ENCODE measurements at regions not wholly inside any gene's neighbourhood (a gene's known extent, or its start where the extent isn't known, plus 50 kb on each side); places are given as distances from the start of the nearest gene placed in this dataset.
A peak's percentile ranks its signal among the peaks of the same experiment; 100 is the strongest.

DNA sequence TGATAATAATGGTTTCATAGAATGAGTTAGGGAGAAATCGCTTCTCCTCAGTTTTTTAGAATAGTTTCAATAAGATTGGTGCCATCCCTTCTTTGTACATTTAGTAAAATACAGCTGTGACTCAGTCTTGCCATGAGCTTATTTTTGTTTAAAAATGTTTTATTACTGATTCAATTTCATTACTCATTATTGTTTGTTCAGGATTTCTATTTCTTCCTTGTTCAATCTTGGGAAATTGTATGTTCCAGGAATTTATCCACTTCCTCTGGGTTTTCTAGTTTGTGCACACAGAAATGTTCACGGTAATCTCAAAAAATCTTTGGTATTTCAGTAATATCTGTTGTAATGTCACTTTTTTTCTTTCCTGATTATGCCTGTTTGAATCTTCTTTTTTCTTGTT lies 371.5 kb upstream of the SETBP1 start:
- H3K27me3 ChIP-seq (ENCODE audit: control insufficient read depth, insufficient read depth, low read length) = no peaks in the 10 kb centered on the region
- no peaks in the 10 kb centered on the region for H3K36me3 ChIP-seq (ENCODE audit: control insufficient read depth, insufficient read depth, low read length)
- peak overlapping the region; percentile 44 for H3K4me2 ChIP-seq (ENCODE audit: extremely low read depth, insufficient read depth, low read length)
- TF ChIP-seq CTCF (conservative IDR thresholded peaks at IDR 0.05 in 1 of 2, IDR thresholded peaks at IDR 0.05 in 1 of 2; ENCODE audit: low read depth in 1 of 2, low read length in 2 of 2) = no peak
- no peak for TF ChIP-seq EZH2 (IDR thresholded peaks at IDR 0.05; ENCODE audit: low read length, missing control alignments)
- H3K9me3 ChIP-seq (ENCODE audit: control insufficient read depth, insufficient read depth, low read depth, low read length) = no peaks in the 10 kb centered on the region
- DNase-seq (ENCODE audit: low read depth in 2 of 2) = peak; percentile 28 to 60
- H3K4me1 ChIP-seq (ENCODE audit: control insufficient read depth, extremely low read depth, insufficient read depth, low read length) = no peaks in the 10 kb centered on the region
- no peak overlapping the region for H3K9ac ChIP-seq (ENCODE audit: insufficient read depth, low read length)
- H3K79me2 ChIP-seq (ENCODE audit: control insufficient read depth, insufficient read depth, low read length) = no peaks in the 10 kb centered on the region
- no peak overlapping the region for H2AFZ ChIP-seq (ENCODE audit: low read length)
- no peak overlapping the region for H3K4me3 ChIP-seq (replicated peaks in 1 of 4; ENCODE audit: control extremely low read depth in 1 of 4, insufficient read depth in 1 of 4, low read depth in 3 of 4, low read length in 4 of 4)
- H4K20me1 ChIP-seq (ENCODE audit: control insufficient read depth, extremely low read depth, insufficient read depth, low read length) = no peaks in the 10 kb centered on the region
- H3K27ac ChIP-seq (ENCODE audit: insufficient read depth, low read length) = no peak overlapping the region

- no peaks in the 10 kb centered on the region for H3K36me3 ChIP-seq (ENCODE audit: control insufficient read depth, insufficient read depth, low read length)
- no peak overlapping the region for H3K9ac ChIP-seq (ENCODE audit: insufficient read depth, low read length)
- no peak overlapping the region for H3K4me3 ChIP-seq (replicated peaks in 1 of 4; ENCODE audit: control extremely low read depth in 1 of 4, insufficient read depth in 1 of 4, low read depth in 3 of 4, low read length in 4 of 4)
- H4K20me1 ChIP-seq (ENCODE audit: control insufficient read depth, extremely low read depth, insufficient read depth, low read length) = no peaks in the 10 kb centered on the region
- no peaks in the 10 kb centered on the region for H3K27me3 ChIP-seq (ENCODE audit: control insufficient read depth, insufficient read depth, low read length)
- no peak for DNase-seq (ENCODE audit: low read depth in 2 of 2)
- H3K4me1 ChIP-seq (ENCODE audit: control insufficient read depth, extremely low read depth, insufficient read depth, low read length) = no peaks in the 10 kb centered on the region
- no peaks in the 10 kb centered on the region for H3K79me2 ChIP-seq (ENCODE audit: control insufficient read depth, insufficient read depth, low read length)
- H3K27ac ChIP-seq (ENCODE audit: insufficient read depth, low read length) = no peak overlapping the region
- no peak overlapping the region for H3K4me2 ChIP-seq (ENCODE audit: extremely low read depth, insufficient read depth, low read length)
- H3K9me3 ChIP-seq (ENCODE audit: control insufficient read depth, insufficient read depth, low read depth, low read length) = no peaks in the 10 kb centered on the region
- no peak overlapping the region for H2AFZ ChIP-seq (ENCODE audit: low read length)
- TF ChIP-seq EZH2 (IDR thresholded peaks at IDR 0.05; ENCODE audit: low read length, missing control alignments) (no peak), CTCF (conservative IDR thresholded peaks at IDR 0.05 in 1 of 2, IDR thresholded peaks at IDR 0.05 in 1 of 2; ENCODE audit: low read depth in 1 of 2, low read length in 2 of 2) (no peak)
Measured at GRCh38 chr18:44320619-44321460, 359.8 kb upstream of the SETBP1 start.

GRCh38 chr18:44321868-44322590 lies 358.7 kb upstream of the SETBP1 start:
- no peak overlapping the region for H2AFZ ChIP-seq (ENCODE audit: low read length)
- H3K27me3 ChIP-seq (ENCODE audit: control insufficient read depth, insufficient read depth, low read length) = no peaks in the 10 kb centered on the region
- TF ChIP-seq EZH2 (IDR thresholded peaks at IDR 0.05; ENCODE audit: low read length, missing control alignments) (no peak), CTCF (conservative IDR thresholded peaks at IDR 0.05 in 1 of 2, IDR thresholded peaks at IDR 0.05 in 1 of 2; ENCODE audit: low read depth in 1 of 2, low read length in 2 of 2) (no peak)
- H3K36me3 ChIP-seq (ENCODE audit: control insufficient read depth, insufficient read depth, low read length) = no peaks in the 10 kb centered on the region
- DNase-seq (ENCODE audit: low read depth in 2 of 2) = no peak
- no peak overlapping the region for H3K4me2 ChIP-seq (ENCODE audit: extremely low read depth, insufficient read depth, low read length)
- H3K27ac ChIP-seq (ENCODE audit: insufficient read depth, low read length) = no peak overlapping the region
- H3K79me2 ChIP-seq (ENCODE audit: control insufficient read depth, insufficient read depth, low read length) = no peaks in the 10 kb centered on the region
- H3K9ac ChIP-seq (ENCODE audit: insufficient read depth, low read length) = no peak overlapping the region
- H3K4me3 ChIP-seq (replicated peaks in 1 of 4; ENCODE audit: control extremely low read depth in 1 of 4, insufficient read depth in 1 of 4, low read depth in 3 of 4, low read length in 4 of 4) = no peak overlapping the region
- H4K20me1 ChIP-seq (ENCODE audit: control insufficient read depth, extremely low read depth, insufficient read depth, low read length) = no peaks in the 10 kb centered on the region
- H3K9me3 ChIP-seq (ENCODE audit: control insufficient read depth, insufficient read depth, low read depth, low read length) = no peaks in the 10 kb centered on the region
- H3K4me1 ChIP-seq (ENCODE audit: control insufficient read depth, extremely low read depth, insufficient read depth, low read length) = no peaks in the 10 kb centered on the region
